ENCODE measurements at regions not wholly inside any gene's neighbourhood (a gene's known extent, or its start where the extent isn't known, plus 50 kb on each side); places are given as distances from the start of the nearest gene placed in this dataset.

GRCh38 chr7:22651534-22652243, 75.3 kb upstream of the IL6 start:
- peaks cover 9% of the 10 kb centered on the region in 2 donors for H3K27me3 Mint-ChIP-seq
- ATAC-seq (no peak), DNase-seq (ENCODE audit: low spot score) (no peak)
- peaks cover 0 to 9% of the 10 kb centered on the region in 2 donors for H3K4me1 Mint-ChIP-seq (ENCODE audit: low read depth in 2 of 2)
- peaks cover 16% of the 10 kb centered on the region for H3K9me3 Mint-ChIP-seq
- peaks cover 24% of the 10 kb centered on the region for H3K36me3 Mint-ChIP-seq
- no peak overlapping the region for H3K4me3 Mint-ChIP-seq
- no peak overlapping the region for H3K27ac Mint-ChIP-seq

- Mint-ChIP-seq H3K36me3 (peaks cover 26% of the 10 kb centered on the region), H3K9me3 (peaks cover 16% of the 10 kb centered on the region), H3K27me3 (peaks cover 9% of the 10 kb centered on the region in 2 donors), H3K4me3 (no peak overlapping the region), H3K27ac (no peak overlapping the region), H3K4me1 (ENCODE audit: low read depth in 2 of 2) (peaks cover 0 to 9% of the 10 kb centered on the region in 2 donors)
- DNase-seq (ENCODE audit: low spot score) (no peak), ATAC-seq (no peak)
Measured at GRCh38 chr7:22651036-22651435, 76.0 kb upstream of the IL6 start.

DNA sequence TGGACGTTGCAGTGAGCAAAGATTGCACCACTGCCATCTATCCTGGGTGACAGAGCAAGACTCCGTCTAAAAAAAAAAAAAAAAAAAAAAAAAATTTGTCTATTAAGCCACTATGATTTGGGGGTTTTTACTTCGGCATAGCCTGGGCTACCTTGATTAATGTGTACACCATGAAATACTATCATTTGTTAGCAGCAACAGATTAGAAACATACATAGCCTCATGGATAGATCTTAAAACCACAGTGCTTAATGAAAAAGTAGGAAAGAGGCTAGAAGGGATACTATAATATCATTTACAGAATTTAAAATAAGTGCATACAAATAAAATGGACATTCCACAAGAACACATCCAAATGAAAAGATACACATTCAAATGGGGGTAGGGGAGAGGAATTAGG, 77.3 kb upstream of the IL6 start:
- Mint-ChIP-seq H3K27ac (no peak overlapping the region), H3K4me3 (no peak overlapping the region), H3K36me3 (peaks cover 37% of the 10 kb centered on the region), H3K4me1 (ENCODE audit: low read depth in 2 of 2) (peaks cover 0 to 9% of the 10 kb centered on the region in 2 donors), H3K9me3 (peaks cover 16% of the 10 kb centered on the region), H3K27me3 (peaks cover 9% of the 10 kb centered on the region in 2 donors)
- no peak for ATAC-seq
- no peak for DNase-seq (ENCODE audit: low spot score)

DNA sequence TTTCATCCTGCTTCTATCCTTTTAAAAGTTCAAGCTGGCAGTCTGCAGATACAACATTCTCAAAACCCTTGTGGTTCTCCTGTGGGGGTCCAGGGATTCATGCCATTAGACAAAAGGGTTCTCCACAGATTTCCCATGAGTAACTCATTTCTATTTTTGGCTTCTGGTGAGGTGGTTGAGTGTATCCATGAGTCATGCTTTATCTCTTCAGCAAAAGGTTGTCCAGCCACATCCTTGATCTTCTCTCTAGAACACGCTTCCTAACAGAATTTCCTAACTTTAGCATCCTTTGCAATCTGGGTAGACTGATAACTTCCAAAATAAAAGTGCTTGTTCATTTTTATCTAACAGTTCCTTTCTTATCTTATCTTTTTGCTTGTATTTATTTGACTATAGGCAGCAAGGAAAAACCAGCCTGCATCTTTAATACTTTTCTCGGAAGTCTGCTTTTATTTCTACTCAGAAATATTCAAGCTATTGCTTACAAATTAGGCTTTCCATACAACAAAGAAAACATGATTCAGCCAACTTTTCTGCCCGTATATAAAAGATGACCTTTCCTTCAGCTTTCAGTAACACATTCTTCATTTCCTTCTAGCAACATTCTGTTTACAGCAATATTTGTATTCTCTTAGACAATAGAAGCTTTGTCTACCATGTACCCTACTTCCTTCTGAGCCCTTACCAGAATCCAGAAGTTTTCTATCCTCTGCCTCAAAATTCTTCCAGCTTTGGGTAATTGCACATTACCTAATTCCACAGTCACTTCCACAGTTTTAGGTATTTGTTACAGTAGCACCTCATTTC, 79.3 kb upstream of the IL6 start:
- no peak overlapping the region for H3K4me3 Mint-ChIP-seq
- H3K4me1 Mint-ChIP-seq (ENCODE audit: low read depth in 2 of 2) = no peaks in the 10 kb centered on the region
- no peak overlapping the region for H3K27ac Mint-ChIP-seq
- no peak for ATAC-seq
- peaks cover 54% of the 10 kb centered on the region for H3K36me3 Mint-ChIP-seq
- H3K27me3 Mint-ChIP-seq = peaks cover 8 to 9% of the 10 kb centered on the region in 2 donors
- H3K9me3 Mint-ChIP-seq = peaks cover 25% of the 10 kb centered on the region
- no peak for DNase-seq (ENCODE audit: low spot score)

DNA sequence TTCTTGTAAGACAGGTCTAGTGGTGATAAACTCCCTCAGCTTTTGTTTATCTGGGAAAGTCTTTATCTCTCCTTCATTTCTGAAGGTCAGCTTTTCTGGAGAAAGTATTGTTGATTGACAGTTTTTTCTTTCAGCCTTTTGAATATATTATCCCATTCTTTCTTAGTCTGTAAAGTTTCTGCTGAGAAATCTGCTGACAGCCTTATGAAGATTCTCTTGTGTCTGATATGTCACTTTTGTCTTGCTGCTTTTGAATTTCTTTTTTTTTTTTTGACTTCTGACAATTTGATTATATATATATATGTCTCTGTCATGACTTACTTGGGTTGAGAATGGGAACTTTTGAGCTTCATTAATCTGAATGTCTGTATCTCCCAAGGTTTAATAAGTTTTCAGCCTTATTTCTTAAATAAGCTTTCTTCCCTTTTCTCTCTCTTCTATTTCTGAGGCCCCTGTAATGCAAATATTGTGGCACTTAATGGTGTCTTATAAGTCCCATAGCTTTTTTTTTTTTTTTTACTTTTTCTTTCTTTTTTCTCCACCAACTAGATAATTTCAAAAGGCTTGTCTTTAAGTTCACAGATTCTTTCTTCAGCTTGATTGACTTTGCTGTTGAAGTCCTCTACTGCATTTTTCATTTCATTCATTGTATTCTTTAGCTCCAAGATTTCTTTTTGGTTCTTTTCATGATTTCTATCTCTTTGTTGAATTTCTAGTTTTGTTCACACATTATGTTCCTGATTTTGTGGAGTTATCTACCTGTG, 81.4 kb upstream of the IL6 start:
- Mint-ChIP-seq H3K9me3 (peaks cover 25% of the 10 kb centered on the region), H3K27ac (no peak overlapping the region), H3K4me1 (ENCODE audit: low read depth in 2 of 2) (peaks cover 5 to 10% of the 10 kb centered on the region in 2 donors), H3K27me3 (peaks cover 7 to 9% of the 10 kb centered on the region in 2 donors), H3K4me3 (no peak overlapping the region), H3K36me3 (peaks cover 70% of the 10 kb centered on the region)
- DNase-seq (ENCODE audit: low spot score) (no peak), ATAC-seq (no peak)

GRCh38 chr7:22642454-22642853, 84.5 kb upstream of the IL6 start:
- DNase-seq (ENCODE audit: low spot score) = no peak
- no peak overlapping the region for H3K4me3 Mint-ChIP-seq
- H3K9me3 Mint-ChIP-seq = peaks cover 17% of the 10 kb centered on the region
- no peak for ATAC-seq
- H3K27ac Mint-ChIP-seq = no peak overlapping the region
- peaks cover 63% of the 10 kb centered on the region for H3K36me3 Mint-ChIP-seq
- peaks cover 16 to 26% of the 10 kb centered on the region in 2 donors for H3K4me1 Mint-ChIP-seq (ENCODE audit: low read depth in 2 of 2)
- peaks cover 0 to 5% of the 10 kb centered on the region in 2 donors for H3K27me3 Mint-ChIP-seq

DNA sequence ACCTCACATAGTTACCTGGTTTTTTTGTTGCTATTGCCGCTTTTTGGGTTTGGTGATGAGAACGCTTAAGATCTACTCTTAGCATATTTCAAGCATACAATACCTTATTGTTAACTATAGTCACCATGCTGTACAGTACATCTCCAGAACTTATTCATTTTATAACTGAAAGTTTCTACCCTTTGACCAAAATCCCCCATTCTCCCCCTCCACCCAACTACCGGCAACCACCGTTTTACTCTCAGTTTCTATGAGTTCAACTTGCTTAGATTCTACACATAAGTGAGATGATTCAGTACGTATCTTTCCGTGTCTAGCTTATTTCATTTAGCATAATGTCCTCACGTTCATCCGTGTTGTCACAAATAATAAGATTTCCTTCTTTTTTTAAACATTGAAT, 86.7 kb upstream of the IL6 start:
- peaks cover 14% of the 10 kb centered on the region for H3K9me3 Mint-ChIP-seq
- ATAC-seq (peak; percentile 92 to 96), DNase-seq (ENCODE audit: low spot score) (no peak)
- peaks cover 48% of the 10 kb centered on the region for H3K36me3 Mint-ChIP-seq
- peaks cover 16 to 26% of the 10 kb centered on the region in 2 donors for H3K4me1 Mint-ChIP-seq (ENCODE audit: low read depth in 2 of 2)
- peaks cover 0 to 5% of the 10 kb centered on the region in 2 donors for H3K27me3 Mint-ChIP-seq
- H3K27ac Mint-ChIP-seq = peak overlapping the region; percentile 16 to 69
- peak overlapping the region; percentile 64 for H3K4me3 Mint-ChIP-seq

DNA sequence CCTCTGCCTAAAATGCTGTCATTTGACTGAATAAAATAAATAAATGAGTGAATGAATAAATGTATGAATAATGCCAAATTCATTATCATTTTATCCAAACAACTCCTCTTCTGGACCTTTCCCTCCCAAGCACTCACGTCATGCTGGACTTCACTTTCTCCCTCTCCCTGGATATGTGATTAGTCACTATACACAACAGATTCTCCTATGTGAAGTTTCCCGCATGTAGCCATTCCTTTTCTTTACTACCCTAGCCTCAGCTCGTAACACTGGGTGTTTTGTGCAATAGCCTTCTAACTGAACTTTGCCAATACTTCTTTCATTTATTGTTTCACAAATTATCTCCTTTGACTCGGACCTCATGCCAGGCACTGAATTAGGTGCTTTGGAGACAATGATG, 87.6 kb upstream of the IL6 start:
- ATAC-seq (no peak), DNase-seq (ENCODE audit: low spot score) (no peak)
- peak overlapping the region; percentile 16 to 69 for H3K27ac Mint-ChIP-seq
- H3K27me3 Mint-ChIP-seq = peaks cover 6 to 8% of the 10 kb centered on the region in 2 donors
- H3K4me1 Mint-ChIP-seq (ENCODE audit: low read depth in 2 of 2) = peaks cover 20 to 28% of the 10 kb centered on the region in 2 donors
- H3K36me3 Mint-ChIP-seq = peaks cover 47% of the 10 kb centered on the region
- H3K4me3 Mint-ChIP-seq = peak overlapping the region; percentile 64
- H3K9me3 Mint-ChIP-seq = peaks cover 18% of the 10 kb centered on the region

DNA sequence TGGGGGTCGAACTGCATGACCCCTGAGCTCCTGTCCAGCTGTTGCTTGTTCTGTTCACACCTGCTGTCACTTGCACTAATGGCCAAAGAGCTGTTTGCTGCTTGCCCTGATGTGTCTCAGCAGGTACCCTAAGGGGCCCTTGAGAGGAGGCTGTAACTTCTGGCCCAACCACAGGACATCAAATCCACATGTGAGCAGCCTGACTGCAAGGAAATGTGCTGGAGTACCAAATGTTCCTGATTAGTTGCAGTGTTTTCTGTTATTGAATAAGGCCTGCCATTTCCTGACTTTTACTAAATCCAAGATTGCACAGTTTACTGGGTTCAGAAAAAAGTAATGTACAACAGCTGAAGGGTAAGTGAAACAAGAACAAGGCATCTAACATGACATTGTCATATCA, 91.7 kb upstream of the IL6 start:
- H3K9me3 Mint-ChIP-seq = peaks cover 9% of the 10 kb centered on the region
- H3K4me1 Mint-ChIP-seq (ENCODE audit: low read depth in 2 of 2) = peaks cover 28 to 39% of the 10 kb centered on the region in 2 donors
- H3K36me3 Mint-ChIP-seq = peaks cover 22% of the 10 kb centered on the region
- DNase-seq (ENCODE audit: low spot score) (no peak), ATAC-seq (no peak)
- H3K27ac Mint-ChIP-seq = no peak overlapping the region
- H3K4me3 Mint-ChIP-seq = no peak overlapping the region
- H3K27me3 Mint-ChIP-seq = peaks cover 13 to 14% of the 10 kb centered on the region in 2 donors

- peaks cover 18 to 25% of the 10 kb centered on the region in 2 donors for H3K4me1 Mint-ChIP-seq (ENCODE audit: low read depth in 2 of 2)
- peaks cover 12% of the 10 kb centered on the region for H3K36me3 Mint-ChIP-seq
- DNase-seq (ENCODE audit: low spot score) (no peak), ATAC-seq (no peak)
- no peak overlapping the region for H3K4me3 Mint-ChIP-seq
- peak overlapping the region in 1 of 2 donors; percentile 57 for H3K27ac Mint-ChIP-seq
- peaks cover 13 to 17% of the 10 kb centered on the region in 2 donors for H3K27me3 Mint-ChIP-seq
- peaks cover 3% of the 10 kb centered on the region for H3K9me3 Mint-ChIP-seq
Measured at GRCh38 chr7:22633954-22634474, 93.0 kb upstream of the IL6 start.

DNA sequence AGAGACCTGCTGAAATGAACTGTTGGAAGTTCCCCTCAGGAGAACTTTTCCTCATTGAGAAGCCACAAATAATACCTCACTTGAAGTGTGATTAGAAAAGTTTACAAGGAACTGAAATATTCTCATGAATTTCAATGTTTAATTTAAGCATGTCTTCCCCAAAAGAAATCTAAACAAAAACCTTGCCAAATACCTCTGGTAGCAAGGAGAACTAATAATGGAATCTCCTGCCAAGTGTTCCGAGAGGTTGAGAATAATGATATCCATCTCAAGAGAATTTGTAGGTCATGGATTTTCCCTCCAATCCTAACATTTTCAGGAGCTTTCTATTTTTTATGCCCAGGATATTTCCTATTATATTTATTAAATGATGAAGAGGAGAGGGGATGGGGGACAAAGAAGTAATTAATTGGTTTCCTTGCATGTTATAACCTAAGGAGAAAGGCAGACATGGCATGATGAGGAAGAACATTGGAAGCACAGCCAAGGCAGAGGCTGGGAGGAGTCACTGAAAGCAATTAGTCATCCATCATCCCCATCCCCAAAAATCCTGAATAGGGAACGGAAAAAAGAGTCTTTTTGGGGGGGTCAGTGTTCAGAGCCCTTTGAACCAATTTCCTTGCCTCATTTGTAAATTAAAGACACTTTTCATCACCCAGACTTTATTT, 93.6 kb upstream of the IL6 start:
- no peak for ATAC-seq
- Mint-ChIP-seq H3K4me3 (no peak overlapping the region), H3K4me1 (ENCODE audit: low read depth in 2 of 2) (peaks cover 18 to 26% of the 10 kb centered on the region in 2 donors), H3K36me3 (peaks cover 11% of the 10 kb centered on the region), H3K27ac (peak overlapping the region; percentile 57 to 67), H3K9me3 (peaks cover 3% of the 10 kb centered on the region), H3K27me3 (peaks cover 17 to 19% of the 10 kb centered on the region in 2 donors)
- no peak for DNase-seq (ENCODE audit: low spot score)

DNA sequence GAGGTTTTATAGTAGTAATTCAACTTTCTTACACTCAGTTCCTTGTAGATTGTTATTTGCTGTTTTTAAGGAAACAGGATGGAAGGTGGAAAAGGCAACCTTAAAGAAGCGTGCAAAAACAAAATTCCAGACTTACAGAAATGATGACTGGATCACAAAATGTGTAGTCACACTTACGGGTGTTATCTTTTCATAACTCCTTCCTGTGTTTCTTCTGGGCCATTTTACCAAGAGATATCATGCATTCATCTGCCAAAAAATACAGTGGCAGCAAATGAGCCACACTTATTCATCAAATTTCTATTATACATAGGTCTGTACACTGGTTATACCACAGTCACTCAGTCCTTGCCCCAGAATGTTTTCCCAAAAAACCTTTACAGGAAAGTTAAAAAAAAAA, 94.3 kb upstream of the IL6 start:
- Mint-ChIP-seq H3K27ac (peak overlapping the region; percentile 57 to 67), H3K4me3 (peak overlapping the region; percentile 34), H3K36me3 (peaks cover 11% of the 10 kb centered on the region), H3K27me3 (peaks cover 18 to 19% of the 10 kb centered on the region in 2 donors), H3K4me1 (ENCODE audit: low read depth in 2 of 2) (peaks cover 18 to 28% of the 10 kb centered on the region in 2 donors), H3K9me3 (peaks cover 3% of the 10 kb centered on the region)
- DNase-seq (ENCODE audit: low spot score) = no peak
- peak in 1 of 2 donors; percentile 34 for ATAC-seq

DNA sequence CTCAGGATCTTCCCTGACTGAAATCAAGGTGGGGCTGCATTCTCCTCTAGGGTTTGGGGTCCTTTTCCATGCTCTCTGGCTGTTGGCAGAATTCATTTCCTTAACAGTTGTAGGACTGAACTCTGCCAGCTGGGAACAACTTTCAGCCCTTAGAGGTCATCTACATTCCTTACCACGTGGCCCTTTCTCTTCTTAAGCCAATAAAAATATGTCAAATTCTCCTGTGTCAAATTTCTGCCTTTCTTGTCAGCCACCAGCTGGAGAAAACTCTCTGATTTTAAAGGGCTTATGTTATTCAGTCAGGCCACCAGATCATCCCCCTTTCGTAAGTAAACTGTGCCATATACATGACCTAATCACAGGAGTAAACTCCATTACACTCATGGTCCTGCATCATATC, 95.3 kb upstream of the IL6 start:
- Mint-ChIP-seq H3K27me3 (peaks cover 18 to 19% of the 10 kb centered on the region in 2 donors), H3K4me1 (ENCODE audit: low read depth in 2 of 2) (peaks cover 21 to 33% of the 10 kb centered on the region in 2 donors), H3K9me3 (peaks cover 3% of the 10 kb centered on the region), H3K27ac (peak overlapping the region; percentile 57 to 67), H3K4me3 (peak overlapping the region; percentile 34), H3K36me3 (peaks cover 11% of the 10 kb centered on the region)
- ATAC-seq (no peak), DNase-seq (ENCODE audit: low spot score) (no peak)

All from natural killer cell treated with Interleukin-12 subunit alpha and Interleukin-12 subunit beta and Interleukin-15 and Interleukin-18, amount 100 ng/mL, for 72 hours (primary cell).